AG04450 (cell line): ENCODE measurements at regions not wholly inside any gene's neighbourhood (a gene's known extent, or its start where the extent isn't known, plus 50 kb on each side); places are given as distances from the start of the nearest gene placed in this dataset.
"Not testable (repeated sequence)": the region's sequence is repeated elsewhere in the genome, so short reads cannot be mapped to it uniquely, and the experiment has no call there.

ENCODE experiments used
- CTCF ChIA-PET: fragments of 300-600, 350-600 bp; formaldehyde crosslinking; extraction: SDS; loops from one replicate; lab custom pipeline; 2022; ENCODE audit warnings: antibody characterized with exemption, inconsistent platforms; lab: Charles Lee
- POLR2A ChIA-PET: fragments of 350-600 bp; formaldehyde crosslinking; extraction: SDS; loops from one replicate; lab custom pipeline; 2021; ENCODE audit warnings: antibody characterized with exemption, inconsistent platforms; lab: Yijun Ruan, JAX
- DNase-seq: peaks from one replicate; pipeline ENCODE4 v3.0.0-alpha.2; 2011; ENCODE audit warnings: low read depth, low spot score
- H3K27ac ChIP-seq: one replicate; pipeline ENCODE4 v1.5.1; 2012; ENCODE audit warnings: low read depth, low read length, control low read depth
- H3K27me3 ChIP-seq: one replicate; pipeline ENCODE4 v1.6.0; 2012; ENCODE audit warnings: low read length; ENCODE audit not compliant: control insufficient read depth, insufficient read depth
- H3K4me3 ChIP-seq: 2 replicates; pipeline ENCODE4 v1.5.1; 2011; ENCODE audit warnings: mild to moderate bottlenecking, low read depth, low read length, control low read depth
- H3K9me3 ChIP-seq: 2 replicates; pipeline ENCODE4 v1.5.1; 2012; ENCODE audit warnings: low read length; ENCODE audit not compliant: control insufficient read depth, insufficient read depth
- CTCF ChIP-seq: IDR thresholded peaks from 2 replicates; pipeline ENCODE4 v1.5.1; 2011; ENCODE audit warnings: low read depth, low read length, control low read depth, inconsistent platforms

GRCh38 chr11:123349382-123349781 is 80.7 kb upstream of the GRAMD1B start:
- H3K9me3 ChIP-seq, result no peaks in the 10 kb centered on the region
- no peak overlapping the region for H3K27ac ChIP-seq
- peaks cover 17% of the 10 kb centered on the region for H3K27me3 ChIP-seq
- no peak for TF ChIP-seq CTCF
- DNase-seq, result no peak
- ChIA-PET POLR2A (no interaction called here), CTCF (no interaction called here)
- no peak overlapping the region for H3K4me3 ChIP-seq

DNA sequence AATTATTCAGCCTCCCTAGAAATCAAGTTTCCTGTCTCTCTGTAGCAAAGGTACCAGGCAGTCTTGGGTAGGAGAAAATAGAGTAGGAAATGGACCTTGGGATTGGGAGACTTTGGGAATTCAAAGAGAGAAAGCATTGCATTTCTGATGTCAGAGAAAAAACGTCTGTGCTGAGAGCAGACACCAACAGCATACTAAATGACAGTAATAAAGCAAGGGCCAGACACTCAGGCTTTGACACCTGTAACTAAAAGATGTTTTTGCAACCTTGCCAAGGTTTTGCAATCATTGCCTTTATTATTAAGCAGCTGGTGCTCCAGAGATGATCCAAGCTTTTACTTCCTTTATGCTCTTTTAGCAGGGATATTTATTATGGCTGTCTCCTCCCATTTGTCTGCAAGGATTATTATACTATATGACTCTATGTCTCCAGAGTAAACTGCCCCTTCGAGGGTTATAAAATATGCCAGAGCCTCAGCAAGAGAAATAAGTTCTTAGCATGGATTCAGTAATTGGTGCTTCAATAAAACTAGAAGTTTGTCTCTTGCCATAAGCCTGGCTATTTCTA is 85.2 kb upstream of the GRAMD1B start:
- Histone ChIP-seq H3K4me3 (no peak overlapping the region), H3K9me3 (no peaks in the 10 kb centered on the region), H3K27ac (no peak overlapping the region), H3K27me3 (peaks cover 4% of the 10 kb centered on the region)
- no peak for TF ChIP-seq CTCF
- no peak for DNase-seq
- POLR2A ChIA-PET, result no interaction called here
- CTCF ChIA-PET, result no interaction called here

DNA sequence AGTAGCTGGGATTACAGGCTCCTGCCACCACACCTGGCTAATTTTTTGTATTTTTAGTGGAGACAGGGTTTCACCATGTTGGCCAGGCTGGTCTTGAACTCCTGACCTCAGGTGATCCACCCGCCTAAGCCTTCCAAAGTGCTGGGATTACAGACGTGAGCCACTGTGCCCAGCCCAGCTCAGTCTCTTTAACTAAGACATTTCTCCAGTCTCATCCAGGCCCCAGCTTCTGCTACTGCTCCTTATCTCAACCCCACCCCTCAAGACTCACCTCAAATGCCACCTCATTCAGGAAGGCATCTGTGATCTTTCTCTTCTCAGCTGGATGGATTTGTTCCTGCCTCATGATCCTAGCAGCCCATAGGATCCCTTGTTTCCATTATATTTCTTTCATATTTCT is 85.9 kb upstream of the GRAMD1B start:
- H3K9me3 ChIP-seq, H3K4me3 ChIP-seq, H3K27me3 ChIP-seq, CTCF ChIA-PET, H3K27ac ChIP-seq, DNase-seq: not testable (repeated sequence)
- POLR2A ChIA-PET, result interaction anchor here (0.6 kb wide), 1 partner anchor 325 kb away, joined by 3 read pairs; no protein-coding TSS in a partner anchor

- CTCF ChIA-PET, result no interaction called here
- peaks cover 8% of the 10 kb centered on the region for H3K27me3 ChIP-seq
- POLR2A ChIA-PET, result no interaction called here
Observed at GRCh38 chr11:123338997-123339752, 90.9 kb upstream of the GRAMD1B start.

GRCh38 chr11:123338266-123338800 is 91.7 kb upstream of the GRAMD1B start:
- Histone ChIP-seq H3K9me3 (no peaks in the 10 kb centered on the region), H3K4me3 (no peak overlapping the region), H3K27me3 (peaks cover 9% of the 10 kb centered on the region), H3K27ac (no peak overlapping the region)
- no peak for TF ChIP-seq CTCF
- POLR2A ChIA-PET, result no interaction called here
- CTCF ChIA-PET, result no interaction called here
- no peak for DNase-seq

More at GRCh38 chr11:123338997-123339752, 90.9 kb upstream of the GRAMD1B start:
- no peak for TF ChIP-seq CTCF
- DNase-seq, result no peak
- no peak overlapping the region for H3K27ac ChIP-seq
- no peaks in the 10 kb centered on the region for H3K9me3 ChIP-seq
- H3K4me3 ChIP-seq, result no peak overlapping the region
